CD4-positive, alpha-beta T cell (primary cell): ENCODE measurements at regions not wholly inside any gene's neighbourhood (a gene's known extent, or its start where the extent isn't known, plus 50 kb on each side); places are given as distances from the start of the nearest gene placed in this dataset.

ENCODE experiments used
- ATAC-seq: fragments of 200-7000 bp; cut with Tn5 transposase; one replicate; pipeline ENCODE4 v1.10.0; 2022; ENCODE audit warnings: mild to moderate bottlenecking; ENCODE audit not compliant: poor library complexity
- CTCF ChIA-PET: fragments of 350-600 bp; sonication (Branson Sonifier 250); formaldehyde crosslinking; loops from one replicate; lab custom pipeline; 2021; ENCODE audit warnings: antibody characterized with exemption, inconsistent platforms; lab: Charles Lee
- POLR2A ChIA-PET: fragments of 350-600 bp; sonication (Branson Sonifier 250); formaldehyde crosslinking; loops from one replicate; lab custom pipeline; 2021; ENCODE audit warnings: antibody characterized with exemption, inconsistent platforms; lab: Charles Lee
- DNase-seq, 14 experiments: peaks; one replicate each; pipeline ENCODE4 v3.0.0-alpha.2; 2013 to 2020; ENCODE audit warnings: mixed read lengths in 2 of 14
- H3K27ac ChIP-seq, 2 donors: one replicate each; pipeline versions ENCODE4 v1.5.1 to v1.7.0; 2013; ENCODE audit warnings: low read length in 2 of 2, low read depth in 1 of 2, mild to moderate bottlenecking in 1 of 2
- H3K27me3 ChIP-seq, 2 experiments: 1 replicate in 1 of 2; 2 replicates in 1 of 2; pipeline versions ENCODE4 v1.6.1 to v1.7.0; 2013; ENCODE audit warnings: low read length in 2 of 2, control low read depth in 1 of 2, mild to moderate bottlenecking in 1 of 2, moderate library complexity in 1 of 2; ENCODE audit not compliant: insufficient read depth in 2 of 2, control insufficient read depth in 1 of 2
- H3K36me3 ChIP-seq: one replicate; pipeline ENCODE4 v1.6.1; 2013; ENCODE audit warnings: low read length, control low read depth; ENCODE audit not compliant: insufficient read depth
- H3K4me1 ChIP-seq: one replicate; pipeline ENCODE4 v1.6.1; 2013; ENCODE audit warnings: low read length, control low read depth; ENCODE audit not compliant: insufficient read depth
- H3K4me3 ChIP-seq: one replicate; pipeline ENCODE4 v1.5.1; 2013; ENCODE audit warnings: mild to moderate bottlenecking, low read length, moderate library complexity
- H3K9me3 ChIP-seq, 2 experiments: 1 replicate in 1 of 2; 2 replicates in 1 of 2; pipeline versions ENCODE4 v1.6.1 to v1.7.0; 2013; ENCODE audit warnings: low read length in 2 of 2, mild to moderate bottlenecking in 2 of 2, control low read depth in 1 of 2, moderate library complexity in 1 of 2; ENCODE audit not compliant: control insufficient read depth in 1 of 2, insufficient read depth in 1 of 2
- H3K27ac Mint-ChIP-seq: one replicate; pipeline ENCODE4 v1.8.0; 2020; ENCODE audit warnings: mixed read lengths
- H3K27me3 Mint-ChIP-seq: one replicate; pipeline ENCODE4 v1.8.0; 2021; ENCODE audit warnings: mixed read lengths
- H3K36me3 Mint-ChIP-seq: one replicate; pipeline ENCODE4 v1.8.0; 2021; ENCODE audit warnings: low read depth, mixed read lengths
- H3K4me1 Mint-ChIP-seq: one replicate; pipeline ENCODE4 v1.8.0; 2021; ENCODE audit warnings: low read depth, mixed read lengths
- H3K4me3 Mint-ChIP-seq: one replicate; pipeline ENCODE4 v1.8.0; 2020; ENCODE audit warnings: mild to moderate bottlenecking, mixed read lengths
- H3K9me3 Mint-ChIP-seq: one replicate; pipeline ENCODE4 v1.8.0; 2020; ENCODE audit warnings: mixed read lengths
- CTCF ChIP-seq: fragments of 200-600 bp; IDR thresholded peaks from one replicate; pipeline ENCODE4 v1.8.0; 2022; ENCODE audit warnings: antibody characterized with exemption, mild to moderate bottlenecking
- intact Hi-C, 2 experiments: fragments of 100-400 bp; cut with DNase I in 1 of 2; cut with micrococcal nuclease in 1 of 2; formaldehyde crosslinking; loops; one replicate each; pipeline versions ENCODE4 v1.15.1 to v1.9.0; 2023 to 2025; cut with DNase I, micrococcal nuclease

- ChIA-PET CTCF (no interaction called here), POLR2A (no interaction called here)
- intact Hi-C loops: no loop called here
- no peak overlapping the region for H3K4me3 ChIP-seq
- H3K27me3 ChIP-seq: peaks cover 6 to 19% of the 10 kb centered on the region in 2 experiments
- H3K27ac ChIP-seq: no peak overlapping the region
- no peaks in the 10 kb centered on the region for H3K36me3 Mint-ChIP-seq
- H3K36me3 ChIP-seq: no peaks in the 10 kb centered on the region
- no peak overlapping the region for H3K27ac Mint-ChIP-seq
- no peak for DNase-seq
- no peaks in the 10 kb centered on the region for H3K4me1 Mint-ChIP-seq
- no peak for TF ChIP-seq CTCF
- no peaks in the 10 kb centered on the region for H3K9me3 ChIP-seq
- H3K27me3 Mint-ChIP-seq: peaks cover 39% of the 10 kb centered on the region
- no peak for ATAC-seq
- no peaks in the 10 kb centered on the region for H3K4me1 ChIP-seq
- H3K9me3 Mint-ChIP-seq: no peaks in the 10 kb centered on the region
- no peak overlapping the region for H3K4me3 Mint-ChIP-seq
Measured at GRCh38 chr11:19409307-19409706, 168.6 kb upstream of the E2F8 start.

GRCh38 chr11:19407677-19408270 is 167.0 kb upstream of the E2F8 start:
- Histone ChIP-seq H3K9me3 (no peaks in the 10 kb centered on the region), H3K36me3 (no peaks in the 10 kb centered on the region), H3K27ac (no peak overlapping the region), H3K4me3 (no peak overlapping the region), H3K4me1 (no peaks in the 10 kb centered on the region), H3K27me3 (peaks cover 6 to 19% of the 10 kb centered on the region in 2 experiments)
- no peaks in the 10 kb centered on the region for H3K36me3 Mint-ChIP-seq
- ChIA-PET POLR2A (no interaction called here), CTCF (no interaction called here)
- H3K27ac Mint-ChIP-seq: no peak overlapping the region
- H3K9me3 Mint-ChIP-seq: no peaks in the 10 kb centered on the region
- no peak for TF ChIP-seq CTCF
- ATAC-seq: no peak
- intact Hi-C loops: no loop called here
- no peak for DNase-seq
- no peaks in the 10 kb centered on the region for H3K4me1 Mint-ChIP-seq
- H3K4me3 Mint-ChIP-seq: no peak overlapping the region
- peaks cover 35% of the 10 kb centered on the region for H3K27me3 Mint-ChIP-seq

GRCh38 chr11:19405966-19406365 is 165.2 kb upstream of the E2F8 start:
- H3K9me3 Mint-ChIP-seq: no peaks in the 10 kb centered on the region
- H3K27me3 Mint-ChIP-seq: peaks cover 29% of the 10 kb centered on the region
- H3K4me3 ChIP-seq: no peak overlapping the region
- H3K36me3 Mint-ChIP-seq: no peaks in the 10 kb centered on the region
- no peaks in the 10 kb centered on the region for H3K4me1 ChIP-seq
- H3K4me1 Mint-ChIP-seq: no peaks in the 10 kb centered on the region
- no peak for TF ChIP-seq CTCF
- H3K9me3 ChIP-seq: no peaks in the 10 kb centered on the region
- ATAC-seq: no peak
- no peak overlapping the region for H3K4me3 Mint-ChIP-seq
- intact Hi-C loops: no loop called here
- no peak for DNase-seq
- no peak overlapping the region for H3K27ac Mint-ChIP-seq
- no peaks in the 10 kb centered on the region for H3K36me3 ChIP-seq
- ChIA-PET CTCF (no interaction called here), POLR2A (no interaction called here)
- peaks cover 0 to 9% of the 10 kb centered on the region in 2 experiments for H3K27me3 ChIP-seq
- no peak overlapping the region for H3K27ac ChIP-seq
